H9 (cell line): ENCODE measurements at regions not wholly inside any gene's neighbourhood (a gene's known extent, or its start where the extent isn't known, plus 50 kb on each side); places are given as distances from the start of the nearest gene placed in this dataset.

Experiments
- DNase-seq: peaks from one replicate; pipeline ENCODE4 v3.0.0-alpha.2; 2017
- H2AFZ ChIP-seq: one replicate; pipeline ENCODE4 v1.6.1; 2013; ENCODE audit warnings: mild to moderate bottlenecking, low read length, control low read depth, moderate library complexity
- H2AK5ac ChIP-seq: 2 replicates; pipeline ENCODE4 v1.6.1; 2013; ENCODE audit warnings: low read length, control low read depth, mixed read lengths; ENCODE audit not compliant: insufficient read length
- H2BK120ac ChIP-seq: one replicate; pipeline ENCODE4 v1.6.1; 2013; ENCODE audit warnings: low read depth, mild to moderate bottlenecking, low read length, control low read depth, inconsistent platforms; ENCODE audit not compliant: poor library complexity, severe bottlenecking
- H2BK12ac ChIP-seq: 2 replicates; pipeline ENCODE4 v1.6.1; 2013; ENCODE audit warnings: low read length, control low read depth, mixed read lengths, low read depth; ENCODE audit not compliant: insufficient read length
- H2BK15ac ChIP-seq: 2 replicates; pipeline ENCODE4 v1.6.1; 2013; ENCODE audit warnings: low read depth, low read length, control low read depth
- H2BK20ac ChIP-seq: one replicate; pipeline ENCODE4 v1.6.1; 2013; ENCODE audit warnings: low read depth, mild to moderate bottlenecking, low read length, control low read depth, inconsistent platforms; ENCODE audit not compliant: poor library complexity, severe bottlenecking
- H2BK5ac ChIP-seq: 2 replicates; pipeline ENCODE4 v1.6.1; 2013; ENCODE audit warnings: low read length, control low read depth, mixed read lengths; ENCODE audit not compliant: insufficient read length
- H3K14ac ChIP-seq: 2 replicates; pipeline ENCODE4 v1.6.1; 2013; ENCODE audit warnings: low read length, control low read depth; ENCODE audit not compliant: insufficient read depth
- H3K18ac ChIP-seq: 2 replicates; pipeline ENCODE4 v1.6.1; 2013; ENCODE audit warnings: low read depth, mild to moderate bottlenecking, mixed read lengths, low read length, control low read depth; ENCODE audit not compliant: insufficient read length
- H3K23ac ChIP-seq: 2 replicates; pipeline ENCODE4 v1.6.1; 2013; ENCODE audit warnings: low read length, control low read depth, mixed read lengths, low read depth; ENCODE audit not compliant: insufficient read length
- H3K23me2 ChIP-seq: 2 replicates; pipeline ENCODE4 v1.6.1; 2013; ENCODE audit warnings: low read depth, mild to moderate bottlenecking, mixed read lengths, low read length, control low read depth; ENCODE audit not compliant: insufficient read length, poor library complexity, severe bottlenecking
- H3K27ac ChIP-seq: 2 replicates; pipeline ENCODE4 v1.5.1; 2013; ENCODE audit warnings: low read length, control low read depth, mixed read lengths, low read depth; ENCODE audit not compliant: insufficient read length
- H3K27me3 ChIP-seq: 2 replicates; pipeline ENCODE4 v1.6.1; 2013; ENCODE audit warnings: low read length, control low read depth, inconsistent platforms; ENCODE audit not compliant: insufficient read depth
- H3K4ac ChIP-seq: 2 replicates; pipeline ENCODE4 v1.6.1; 2013; ENCODE audit warnings: low read depth, mild to moderate bottlenecking, control low read depth, inconsistent platforms, low read length, moderate library complexity
- H3K4me1 ChIP-seq: 2 replicates; pipeline ENCODE4 v1.6.1; 2013; ENCODE audit warnings: low read length, control low read depth, inconsistent platforms; ENCODE audit not compliant: insufficient read depth
- H3K4me2 ChIP-seq: 2 replicates; pipeline ENCODE4 v1.6.1; 2013; ENCODE audit warnings: low read length, control low read depth, mixed read lengths; ENCODE audit not compliant: insufficient read length, insufficient read depth
- H3K56ac ChIP-seq: 2 replicates; pipeline ENCODE4 v1.6.1; 2013; ENCODE audit warnings: low read depth, mild to moderate bottlenecking, mixed read lengths, low read length, control low read depth; ENCODE audit not compliant: insufficient read length
- H3K79me1 ChIP-seq: 2 replicates; pipeline ENCODE4 v1.6.1; 2013; ENCODE audit warnings: low read depth, mild to moderate bottlenecking, moderate library complexity, low read length, control low read depth, inconsistent platforms; ENCODE audit not compliant: insufficient read depth, poor library complexity, severe bottlenecking
- H3K79me2 ChIP-seq: 2 replicates; pipeline ENCODE4 v1.6.1; 2013; ENCODE audit warnings: low read length, control low read depth, inconsistent platforms; ENCODE audit not compliant: insufficient read depth
- H3K9ac ChIP-seq: 2 replicates; pipeline ENCODE4 v1.6.1; 2013; ENCODE audit warnings: low read length, control low read depth, mixed read lengths; ENCODE audit not compliant: insufficient read length; ENCODE audit errors: extremely low read depth
- H3K9me3 ChIP-seq: one replicate; pipeline ENCODE4 v1.6.1; 2013; ENCODE audit warnings: low read depth, low read length, inconsistent platforms; ENCODE audit not compliant: control insufficient read depth
- H3T11ph ChIP-seq: one replicate; pipeline ENCODE4 v1.6.1; 2013; ENCODE audit warnings: mild to moderate bottlenecking, low read length, control low read depth, inconsistent platforms
- H4K20me1 ChIP-seq: one replicate; pipeline ENCODE4 v1.6.1; 2013; ENCODE audit not compliant: control insufficient read depth, insufficient read length, insufficient read depth
- H4K5ac ChIP-seq: 2 replicates; pipeline ENCODE4 v1.6.1; 2013; ENCODE audit warnings: low read depth, mild to moderate bottlenecking, mixed read lengths, low read length, control low read depth; ENCODE audit not compliant: insufficient read length
- H4K8ac ChIP-seq: replicated peaks from 2 replicates; pipeline ENCODE4 v1.6.1; 2013; ENCODE audit warnings: low read length, control low read depth, mixed read lengths, low read depth; ENCODE audit not compliant: insufficient read length
- H4K91ac ChIP-seq: 2 replicates; pipeline ENCODE4 v1.6.1; 2013; ENCODE audit warnings: low read depth, mild to moderate bottlenecking, moderate library complexity, mixed read lengths, low read length, control low read depth; ENCODE audit not compliant: insufficient read length
- H3K27ac Mint-ChIP-seq, 3 experiments: 2 replicates in 2 of 3; 3 replicates in 1 of 3; pipeline ENCODE4 v1.8.0; 2020 to 2021; ENCODE audit warnings: mixed read lengths in 3 of 3, mild to moderate bottlenecking in 1 of 3, moderate library complexity in 1 of 3
- H3K27me3 Mint-ChIP-seq: 2 replicates; pipeline ENCODE4 v1.8.0; 2021; ENCODE audit warnings: low read depth, mild to moderate bottlenecking, moderate library complexity, mixed read lengths
- H3K36me3 Mint-ChIP-seq, 3 experiments: 2 replicates in 2 of 3; 3 replicates in 1 of 3; pipeline ENCODE4 v1.8.0; 2020 to 2021; ENCODE audit warnings: low read depth in 3 of 3, mixed read lengths in 3 of 3; ENCODE audit not compliant: insufficient read depth in 1 of 3
- H3K4me1 Mint-ChIP-seq, 2 experiments: 2 replicates each; pipeline ENCODE4 v1.8.0; 2020; ENCODE audit warnings: mixed read lengths in 2 of 2
- H3K4me3 Mint-ChIP-seq, 2 experiments: 2 replicates in 1 of 2; 3 replicates in 1 of 2; pipeline ENCODE4 v1.8.0; 2020 to 2021; ENCODE audit warnings: mild to moderate bottlenecking in 2 of 2, mixed read lengths in 2 of 2, moderate library complexity in 1 of 2
- H3K9me3 Mint-ChIP-seq, 2 experiments: 2 replicates in 1 of 2; 3 replicates in 1 of 2; pipeline ENCODE4 v1.8.0; 2020; ENCODE audit warnings: mild to moderate bottlenecking in 2 of 2, mixed read lengths in 2 of 2, moderate library complexity in 1 of 2
- WGBS: extraction: QIAGEN DNeasy Blood & Tissue Kit; methylation state at CpG from one replicate; pipeline ENCODE4 v1.1.7; 2013; ENCODE audit warnings: missing lambda C conversion rate, low lambda C conversion rate, mixed read lengths; ENCODE audit not compliant: insufficient read length; ENCODE audit errors: extremely low coverage; 5-methylcytosine and 5-hydroxymethylcytosine counted together
- TF ChIP-seq, protein P1 (sequence below): fragments of 200-600 bp; sonication (generic); conservative IDR thresholded peaks from 3 replicates; pipeline ENCODE4 v1.8.0; 2021; ENCODE audit warnings: antibody characterized with exemption, mild to moderate bottlenecking

- peak; percentile 52 for DNase-seq
- H3K27me3 Mint-ChIP-seq, result no peaks in the 10 kb centered on the region
- H4K91ac ChIP-seq, result no peak overlapping the region
- no peak overlapping the region for H3K27ac ChIP-seq
- no peak overlapping the region for H2BK15ac ChIP-seq
- H2BK5ac ChIP-seq, result no peak overlapping the region
- H3K4me1 ChIP-seq, result no peaks in the 10 kb centered on the region
- no peak overlapping the region for H4K8ac ChIP-seq
- H3K79me2 ChIP-seq, result no peaks in the 10 kb centered on the region
- no peaks in the 10 kb centered on the region for H3K79me1 ChIP-seq
- H3K18ac ChIP-seq, result no peak overlapping the region
- H3K36me3 Mint-ChIP-seq, result no peaks in the 10 kb centered on the region
- H2AK5ac ChIP-seq, result no peak overlapping the region
- TF ChIP-seq, protein P1, sequence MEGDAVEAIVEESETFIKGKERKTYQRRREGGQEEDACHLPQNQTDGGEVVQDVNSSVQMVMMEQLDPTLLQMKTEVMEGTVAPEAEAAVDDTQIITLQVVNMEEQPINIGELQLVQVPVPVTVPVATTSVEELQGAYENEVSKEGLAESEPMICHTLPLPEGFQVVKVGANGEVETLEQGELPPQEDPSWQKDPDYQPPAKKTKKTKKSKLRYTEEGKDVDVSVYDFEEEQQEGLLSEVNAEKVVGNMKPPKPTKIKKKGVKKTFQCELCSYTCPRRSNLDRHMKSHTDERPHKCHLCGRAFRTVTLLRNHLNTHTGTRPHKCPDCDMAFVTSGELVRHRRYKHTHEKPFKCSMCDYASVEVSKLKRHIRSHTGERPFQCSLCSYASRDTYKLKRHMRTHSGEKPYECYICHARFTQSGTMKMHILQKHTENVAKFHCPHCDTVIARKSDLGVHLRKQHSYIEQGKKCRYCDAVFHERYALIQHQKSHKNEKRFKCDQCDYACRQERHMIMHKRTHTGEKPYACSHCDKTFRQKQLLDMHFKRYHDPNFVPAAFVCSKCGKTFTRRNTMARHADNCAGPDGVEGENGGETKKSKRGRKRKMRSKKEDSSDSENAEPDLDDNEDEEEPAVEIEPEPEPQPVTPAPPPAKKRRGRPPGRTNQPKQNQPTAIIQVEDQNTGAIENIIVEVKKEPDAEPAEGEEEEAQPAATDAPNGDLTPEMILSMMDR, result no peak
- H4K5ac ChIP-seq, result no peak overlapping the region
- H3K14ac ChIP-seq, result no peak overlapping the region
- H3K4me2 ChIP-seq, result no peak overlapping the region
- no CpG with 5 or more reads among the region's 4 CpGs for WGBS
- peaks cover 6 to 12% of the 10 kb centered on the region in 2 experiments for H3K4me1 Mint-ChIP-seq
- H2BK12ac ChIP-seq, result no peak overlapping the region
- H3K9me3 ChIP-seq, result no peaks in the 10 kb centered on the region
- H3K9ac ChIP-seq, result no peak overlapping the region
- H3K56ac ChIP-seq, result no peak overlapping the region
- no peaks in the 10 kb centered on the region for H3K27me3 ChIP-seq
- H3K23me2 ChIP-seq, result no peaks in the 10 kb centered on the region
- no peak overlapping the region for H3K27ac Mint-ChIP-seq
- H4K20me1 ChIP-seq, result no peaks in the 10 kb centered on the region
- H3K4me3 Mint-ChIP-seq, result no peak overlapping the region; a peak in 1 of 5 replicates
- H3K4ac ChIP-seq, result no peak overlapping the region
- no peak overlapping the region for H3K23ac ChIP-seq
- H2BK20ac ChIP-seq, result peak overlapping the region; percentile 60
- 0 out of 5 replicates have a peak, but pooled peaks cover 0 to under 1% of the 10 kb centered on the region in 2 experiments for H3K9me3 Mint-ChIP-seq
- H3T11ph ChIP-seq, result no peak overlapping the region
- H2AFZ ChIP-seq, result peak overlapping the region; percentile 73
- H2BK120ac ChIP-seq, result no peak overlapping the region
Observed at GRCh38 chr12:95402096-95402495, 71.9 kb upstream of the METAP2 start.
